ENCODE measurements at regions not wholly inside any gene's neighbourhood (a gene's known extent, or its start where the extent isn't known, plus 50 kb on each side); places are given as distances from the start of the nearest gene placed in this dataset.

- no peak overlapping the region for H3K9ac ChIP-seq (ENCODE audit: low read length)
- 36% methylated on average over 2 of the region's 4 CpGs for WGBS (ENCODE audit: insufficient coverage)
- H3K4me1 ChIP-seq (ENCODE audit: control insufficient read depth in 2 of 2, insufficient read depth in 2 of 2, low read length in 2 of 2) = no peaks in the 10 kb centered on the region
- no peak overlapping the region for H2AFZ ChIP-seq (ENCODE audit: insufficient read depth, low read depth, low read length, poor library complexity, severe bottlenecking)
- H3K9me3 ChIP-seq (ENCODE audit: control extremely low read depth in 1 of 3, control insufficient read depth in 2 of 3, insufficient read depth in 1 of 3, low read length in 2 of 3) = no peaks in the 10 kb centered on the region
- Mint-ChIP-seq H3K4me1 (peaks cover 3% of the 10 kb centered on the region), H3K27me3 (no peaks in the 10 kb centered on the region), H3K4me3 (no peak overlapping the region), H3K9me3 (ENCODE audit: insufficient read depth) (no peaks in the 10 kb centered on the region), H3K27ac (no peak overlapping the region)
- no peaks in the 10 kb centered on the region for H3K36me3 ChIP-seq (replicated peaks in 1 of 2; ENCODE audit: control extremely low read depth in 1 of 2, control insufficient read depth in 1 of 2, extremely low read depth in 1 of 2, insufficient read depth in 2 of 2, low read length in 1 of 2)
- H3K27ac ChIP-seq (ENCODE audit: low read length in 2 of 2) = no peak overlapping the region
- no peak overlapping the region for H3K4me3 ChIP-seq (ENCODE audit: control extremely low read depth in 1 of 5, extremely low read depth in 1 of 5, insufficient read depth in 1 of 5, low read depth in 2 of 5, low read length in 4 of 5)
- POLR2A ChIA-PET = no interaction called here
- H4K20me1 ChIP-seq (ENCODE audit: control insufficient read depth, insufficient read depth, low read length, poor library complexity, severe bottlenecking) = no peaks in the 10 kb centered on the region
- H3K79me2 ChIP-seq (ENCODE audit: control insufficient read depth, insufficient read depth, low read length) = no peaks in the 10 kb centered on the region
- CTCF ChIA-PET = no interaction called here
- peaks cover 0 to 3% (median 0%) of the 10 kb centered on the region in 4 experiments for H3K27me3 ChIP-seq (replicated peaks in 1 of 4; ENCODE audit: control extremely low read depth in 1 of 4, control insufficient read depth in 3 of 4, insufficient read depth in 4 of 4, low read length in 3 of 4)
- DNase-seq (no peak), ATAC-seq (ENCODE audit: low read depth) (no peak)
- H3K4me2 ChIP-seq (replicated peaks; ENCODE audit: low read depth, low read length, poor library complexity, severe bottlenecking) = no peak overlapping the region
- no peak for TF ChIP-seq CTCF (IDR thresholded peaks at IDR 0.05)
- TF ChIP-seq EZH2 (IDR thresholded peaks at IDR 0.05; ENCODE audit: borderline replicate concordance, insufficient read depth, low read depth, low read length, poor library complexity, severe bottlenecking) = no peak
- intact Hi-C loops (cut with micrococcal nuclease) = no loop called here
Observed at GRCh38 chr6:105810105-105810921, 275.8 kb upstream of the PRDM1 start.

GRCh38 chr6:105808571-105808970 lies 277.6 kb upstream of the PRDM1 start:
- no peak overlapping the region for H3K9ac ChIP-seq (ENCODE audit: low read length)
- intact Hi-C loops (cut with micrococcal nuclease) = no loop called here
- H3K79me2 ChIP-seq (ENCODE audit: control insufficient read depth, insufficient read depth, low read length) = no peaks in the 10 kb centered on the region
- H3K4me1 Mint-ChIP-seq = no peaks in the 10 kb centered on the region
- no peaks in the 10 kb centered on the region for H3K4me1 ChIP-seq (ENCODE audit: control insufficient read depth in 2 of 2, insufficient read depth in 2 of 2, low read length in 2 of 2)
- H2AFZ ChIP-seq (ENCODE audit: insufficient read depth, low read depth, low read length, poor library complexity, severe bottlenecking) = no peak overlapping the region
- no peak for DNase-seq
- no peaks in the 10 kb centered on the region for H3K36me3 ChIP-seq (replicated peaks in 1 of 2; ENCODE audit: control extremely low read depth in 1 of 2, control insufficient read depth in 1 of 2, extremely low read depth in 1 of 2, insufficient read depth in 2 of 2, low read length in 1 of 2)
- ChIA-PET POLR2A (no interaction called here), CTCF (no interaction called here)
- H3K9me3 ChIP-seq (ENCODE audit: control extremely low read depth in 1 of 3, control insufficient read depth in 2 of 3, insufficient read depth in 1 of 3, low read length in 2 of 3) = no peaks in the 10 kb centered on the region
- no peak for TF ChIP-seq CTCF (IDR thresholded peaks at IDR 0.05)
- no peak for TF ChIP-seq EZH2 (IDR thresholded peaks at IDR 0.05; ENCODE audit: borderline replicate concordance, insufficient read depth, low read depth, low read length, poor library complexity, severe bottlenecking)
- ATAC-seq (ENCODE audit: low read depth) = no peak
- H4K20me1 ChIP-seq (ENCODE audit: control insufficient read depth, insufficient read depth, low read length, poor library complexity, severe bottlenecking) = no peaks in the 10 kb centered on the region
- no peak overlapping the region for H3K4me2 ChIP-seq (replicated peaks; ENCODE audit: low read depth, low read length, poor library complexity, severe bottlenecking)
- no peaks in the 10 kb centered on the region for H3K9me3 Mint-ChIP-seq (ENCODE audit: insufficient read depth)
- no peak overlapping the region for H3K4me3 ChIP-seq (ENCODE audit: control extremely low read depth in 1 of 5, extremely low read depth in 1 of 5, insufficient read depth in 1 of 5, low read depth in 2 of 5, low read length in 4 of 5)
- peaks cover 0 to 3% (median 0%) of the 10 kb centered on the region in 4 experiments for H3K27me3 ChIP-seq (replicated peaks in 1 of 4; ENCODE audit: control extremely low read depth in 1 of 4, control insufficient read depth in 3 of 4, insufficient read depth in 4 of 4, low read length in 3 of 4)
- 62% methylated on average over 2 of the region's 2 CpGs for WGBS (ENCODE audit: insufficient coverage)
- no peaks in the 10 kb centered on the region for H3K27me3 Mint-ChIP-seq
- no peak overlapping the region for H3K27ac ChIP-seq (ENCODE audit: low read length in 2 of 2)
- no peak overlapping the region for H3K27ac Mint-ChIP-seq
- H3K4me3 Mint-ChIP-seq = no peak overlapping the region
